Neural progenitor cell (in vitro differentiated cells): ENCODE measurements at regions not wholly inside any gene's neighbourhood (a gene's known extent, or its start where the extent isn't known, plus 50 kb on each side); places are given as distances from the start of the nearest gene placed in this dataset.

Source experiments
- EZH2 ChIP-seq: fragments of 200-600 bp; sonication (generic); IDR thresholded peaks from 2 replicates; pipeline ENCODE4 v1.6.1; 2017; ENCODE audit warnings: antibody characterized with exemption, mild to moderate bottlenecking, moderate library complexity
- EZH2phosphoT487 ChIP-seq: fragments of 200-600 bp; sonication (generic); IDR thresholded peaks from 2 replicates; pipeline ENCODE4 v1.6.1; 2017; ENCODE audit warnings: antibody characterized with exemption
- TF ChIP-seq, protein P1 (sequence below): fragments of 200-600 bp; sonication (generic); IDR thresholded peaks from 2 replicates; pipeline ENCODE4 v1.5.1; 2017; ENCODE audit warnings: antibody characterized with exemption, mild to moderate bottlenecking

DNA sequence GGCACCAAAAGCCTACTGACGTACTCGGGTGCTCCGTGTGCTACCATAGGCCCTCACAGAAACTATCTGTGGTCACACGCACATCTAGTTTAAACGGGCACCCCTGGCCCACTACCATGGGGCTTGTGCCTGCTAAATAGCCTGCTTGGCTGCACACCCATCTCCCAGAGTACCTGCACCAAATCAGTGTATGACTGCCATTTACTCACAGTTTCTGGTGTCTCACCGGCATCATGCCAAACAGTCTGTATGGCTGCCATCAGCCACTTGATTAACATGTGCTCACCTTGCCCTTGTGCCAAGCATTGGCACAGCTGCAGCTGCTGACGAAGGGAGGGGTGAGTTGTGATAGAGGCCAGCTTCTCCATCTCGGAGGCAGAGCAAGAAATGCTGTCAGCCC lies 232.7 kb downstream of the IGSF11 start:
- TF ChIP-seq, protein P1, sequence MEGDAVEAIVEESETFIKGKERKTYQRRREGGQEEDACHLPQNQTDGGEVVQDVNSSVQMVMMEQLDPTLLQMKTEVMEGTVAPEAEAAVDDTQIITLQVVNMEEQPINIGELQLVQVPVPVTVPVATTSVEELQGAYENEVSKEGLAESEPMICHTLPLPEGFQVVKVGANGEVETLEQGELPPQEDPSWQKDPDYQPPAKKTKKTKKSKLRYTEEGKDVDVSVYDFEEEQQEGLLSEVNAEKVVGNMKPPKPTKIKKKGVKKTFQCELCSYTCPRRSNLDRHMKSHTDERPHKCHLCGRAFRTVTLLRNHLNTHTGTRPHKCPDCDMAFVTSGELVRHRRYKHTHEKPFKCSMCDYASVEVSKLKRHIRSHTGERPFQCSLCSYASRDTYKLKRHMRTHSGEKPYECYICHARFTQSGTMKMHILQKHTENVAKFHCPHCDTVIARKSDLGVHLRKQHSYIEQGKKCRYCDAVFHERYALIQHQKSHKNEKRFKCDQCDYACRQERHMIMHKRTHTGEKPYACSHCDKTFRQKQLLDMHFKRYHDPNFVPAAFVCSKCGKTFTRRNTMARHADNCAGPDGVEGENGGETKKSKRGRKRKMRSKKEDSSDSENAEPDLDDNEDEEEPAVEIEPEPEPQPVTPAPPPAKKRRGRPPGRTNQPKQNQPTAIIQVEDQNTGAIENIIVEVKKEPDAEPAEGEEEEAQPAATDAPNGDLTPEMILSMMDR: no peak
- TF ChIP-seq EZH2phosphoT487 (no peak), EZH2 (no peak)
